ENCODE measurements at regions not wholly inside any gene's neighbourhood (a gene's known extent, or its start where the extent isn't known, plus 50 kb on each side); places are given as distances from the start of the nearest gene placed in this dataset.

DNA sequence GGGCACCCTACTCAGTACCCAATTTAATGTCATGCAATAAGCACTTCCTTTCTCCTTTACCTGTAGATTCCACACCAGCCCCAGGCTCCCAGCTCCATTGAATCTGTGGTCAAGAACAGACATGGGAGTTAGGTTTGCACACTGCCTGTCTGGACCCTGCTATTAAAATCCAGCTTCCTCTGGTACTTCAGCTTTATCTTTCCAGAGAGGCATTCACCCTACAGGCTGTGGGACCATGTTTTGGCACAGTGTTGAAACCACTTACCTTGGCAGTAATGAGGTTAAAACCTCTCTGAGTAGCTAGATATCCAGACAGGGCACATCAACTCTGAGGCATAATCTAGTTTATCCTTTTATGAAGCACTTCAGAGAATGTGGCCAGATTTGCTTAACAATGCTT lies 191.5 kb upstream of the PCSK5 start:
- intact Hi-C loops (cut with DNase I), result no loop called here
- Histone ChIP-seq H3K9me3 (no peaks in the 10 kb centered on the region), H3K36me3 (no peaks in the 10 kb centered on the region), H3K4me1 (no peaks in the 10 kb centered on the region), H3K4me3 (no peak overlapping the region), H3K27me3 (no peaks in the 10 kb centered on the region), H3K27ac (no peak overlapping the region)
- no peak for DNase-seq
- no peak for ATAC-seq
- TF ChIP-seq, protein P1, sequence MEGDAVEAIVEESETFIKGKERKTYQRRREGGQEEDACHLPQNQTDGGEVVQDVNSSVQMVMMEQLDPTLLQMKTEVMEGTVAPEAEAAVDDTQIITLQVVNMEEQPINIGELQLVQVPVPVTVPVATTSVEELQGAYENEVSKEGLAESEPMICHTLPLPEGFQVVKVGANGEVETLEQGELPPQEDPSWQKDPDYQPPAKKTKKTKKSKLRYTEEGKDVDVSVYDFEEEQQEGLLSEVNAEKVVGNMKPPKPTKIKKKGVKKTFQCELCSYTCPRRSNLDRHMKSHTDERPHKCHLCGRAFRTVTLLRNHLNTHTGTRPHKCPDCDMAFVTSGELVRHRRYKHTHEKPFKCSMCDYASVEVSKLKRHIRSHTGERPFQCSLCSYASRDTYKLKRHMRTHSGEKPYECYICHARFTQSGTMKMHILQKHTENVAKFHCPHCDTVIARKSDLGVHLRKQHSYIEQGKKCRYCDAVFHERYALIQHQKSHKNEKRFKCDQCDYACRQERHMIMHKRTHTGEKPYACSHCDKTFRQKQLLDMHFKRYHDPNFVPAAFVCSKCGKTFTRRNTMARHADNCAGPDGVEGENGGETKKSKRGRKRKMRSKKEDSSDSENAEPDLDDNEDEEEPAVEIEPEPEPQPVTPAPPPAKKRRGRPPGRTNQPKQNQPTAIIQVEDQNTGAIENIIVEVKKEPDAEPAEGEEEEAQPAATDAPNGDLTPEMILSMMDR (IDR thresholded peaks at IDR 0.05), result no peak
- TF ChIP-seq POLR2A (IDR thresholded peaks at IDR 0.05), result no peak

DNA sequence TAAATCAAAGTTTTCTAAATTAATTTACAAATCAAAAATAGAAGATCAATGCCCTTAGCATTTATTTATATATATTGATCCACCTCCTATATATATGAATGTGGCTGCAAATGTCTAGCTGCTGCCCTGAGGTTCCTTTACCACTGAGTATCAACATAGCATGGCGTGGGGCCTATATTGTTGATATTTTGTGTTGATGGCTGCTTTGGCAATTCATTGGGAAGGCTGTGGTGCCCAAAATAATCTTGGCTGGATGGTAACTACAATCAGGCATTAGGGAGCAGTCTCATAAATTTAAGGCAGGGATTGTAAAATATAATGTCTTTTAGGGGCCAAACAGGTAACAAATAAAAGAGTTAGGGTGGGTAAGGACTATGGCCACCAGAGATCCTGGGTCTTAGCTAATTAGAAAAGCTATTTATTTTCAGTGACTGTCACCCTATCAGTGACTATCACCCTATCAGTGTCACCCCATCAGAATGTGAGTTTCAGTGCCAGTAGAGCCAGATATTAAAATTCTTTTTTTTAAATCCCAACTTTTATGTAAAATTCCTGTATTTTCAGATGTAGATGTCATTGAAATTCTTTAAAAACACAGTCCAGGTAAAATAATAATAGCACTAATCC lies 190.7 kb upstream of the PCSK5 start:
- no peaks in the 10 kb centered on the region for H3K9me3 ChIP-seq
- H3K27ac ChIP-seq, result no peak overlapping the region
- H3K4me1 ChIP-seq, result no peaks in the 10 kb centered on the region
- H3K36me3 ChIP-seq, result no peaks in the 10 kb centered on the region
- intact Hi-C loops (cut with DNase I), result no loop called here
- H3K27me3 ChIP-seq, result no peaks in the 10 kb centered on the region
- 58% methylated on average over 1 of the region's 1 CpG for WGBS (ENCODE audit: insufficient coverage, low coverage, low lambda C conversion rate, missing lambda C conversion rate)
- H3K4me3 ChIP-seq, result no peak overlapping the region
- no peak for DNase-seq
- TF ChIP-seq POLR2A (IDR thresholded peaks at IDR 0.05), result no peak
- TF ChIP-seq, protein P1 (IDR thresholded peaks at IDR 0.05), result no peak
- ATAC-seq, result no peak

DNA sequence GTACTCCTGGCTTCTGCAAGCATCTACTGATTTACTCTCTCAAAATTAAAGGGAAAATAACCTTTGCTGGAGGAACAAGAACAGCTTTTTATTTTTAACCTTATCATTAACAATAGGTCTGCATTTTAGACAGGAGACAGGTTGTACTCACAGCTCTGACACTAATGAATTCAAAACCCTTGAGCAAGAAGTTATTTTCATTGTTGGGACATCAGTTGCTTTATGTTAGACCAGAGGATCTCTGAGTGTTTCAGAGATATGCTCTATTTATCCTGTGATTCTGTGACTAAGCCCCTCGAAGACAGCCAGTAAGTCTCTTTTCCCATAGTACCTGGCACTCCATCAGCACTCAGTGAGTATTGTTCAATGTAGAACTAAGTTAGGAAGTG lies 190.2 kb upstream of the PCSK5 start:
- Histone ChIP-seq H3K27ac (no peak overlapping the region), H3K9me3 (no peaks in the 10 kb centered on the region), H3K4me1 (no peaks in the 10 kb centered on the region), H3K36me3 (no peaks in the 10 kb centered on the region), H3K27me3 (no peaks in the 10 kb centered on the region), H3K4me3 (no peak overlapping the region)
- ATAC-seq (no peak), DNase-seq (no peak)
- intact Hi-C loops (cut with DNase I), result no loop called here
- TF ChIP-seq POLR2A (IDR thresholded peaks at IDR 0.05), result no peak
- TF ChIP-seq, protein P1 (IDR thresholded peaks at IDR 0.05), result no peak
- 56% methylated on average over 1 of the region's 1 CpG for WGBS (ENCODE audit: insufficient coverage, low coverage, low lambda C conversion rate, missing lambda C conversion rate)

DNA sequence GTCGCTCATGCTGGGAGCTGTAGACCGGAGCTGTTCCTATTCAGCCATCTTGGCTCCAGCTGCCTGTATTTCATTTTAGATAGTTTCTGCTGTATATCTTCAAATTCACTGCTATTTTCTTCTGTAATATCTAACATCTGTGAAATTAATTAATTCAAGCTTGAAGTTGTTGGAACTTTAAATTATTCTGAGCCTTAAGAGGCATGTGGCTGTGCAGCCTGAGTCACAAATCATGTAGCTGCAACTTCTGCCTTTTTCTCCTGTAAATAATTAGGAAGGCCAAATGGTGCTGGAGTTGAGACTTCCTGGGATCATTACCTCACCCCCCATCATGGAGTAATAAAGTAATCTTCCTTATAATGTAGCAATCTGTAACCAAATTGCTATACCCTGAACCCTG lies 183.3 kb upstream of the PCSK5 start:
- 90% methylated on average over 2 of the region's 2 CpGs for WGBS (ENCODE audit: insufficient coverage, low coverage, low lambda C conversion rate, missing lambda C conversion rate)
- Histone ChIP-seq H3K9me3 (no peaks in the 10 kb centered on the region), H3K36me3 (no peaks in the 10 kb centered on the region), H3K27ac (no peak overlapping the region), H3K27me3 (no peaks in the 10 kb centered on the region), H3K4me3 (no peak overlapping the region), H3K4me1 (no peaks in the 10 kb centered on the region)
- ATAC-seq (no peak), DNase-seq (no peak)
- no peak for TF ChIP-seq POLR2A (IDR thresholded peaks at IDR 0.05)
- TF ChIP-seq, protein P1 (IDR thresholded peaks at IDR 0.05), result no peak
- intact Hi-C loops (cut with DNase I), result no loop called here

DNA sequence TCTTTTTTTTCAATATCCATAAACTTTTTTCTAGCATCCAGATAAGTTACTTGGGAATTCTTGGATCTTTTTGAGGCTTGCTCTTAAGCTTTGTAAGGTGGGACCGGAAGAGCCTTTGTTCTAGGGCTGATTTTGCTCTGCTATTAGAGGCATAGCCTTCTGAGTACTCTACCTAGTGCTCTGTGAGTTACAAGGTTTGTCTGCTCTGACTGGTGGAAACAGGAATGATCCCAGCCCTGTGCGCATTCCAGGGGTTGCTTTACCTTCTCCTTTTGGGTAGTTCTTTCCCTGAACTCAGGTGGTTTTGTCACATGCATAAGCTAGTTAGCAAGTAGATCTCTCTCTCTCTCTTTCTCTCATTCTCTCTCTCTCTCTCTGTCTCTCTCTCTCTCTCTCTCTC lies 180.8 kb upstream of the PCSK5 start:
- Histone ChIP-seq H3K36me3 (no peaks in the 10 kb centered on the region), H3K4me3 (no peak overlapping the region), H3K27me3 (no peaks in the 10 kb centered on the region), H3K4me1 (no peaks in the 10 kb centered on the region), H3K9me3 (no peaks in the 10 kb centered on the region), H3K27ac (no peak overlapping the region)
- intact Hi-C loops (cut with DNase I), result no loop called here
- no peak for ATAC-seq
- DNase-seq, result no peak
- 74% methylated on average over 2 of the region's 2 CpGs for WGBS (ENCODE audit: insufficient coverage, low coverage, low lambda C conversion rate, missing lambda C conversion rate)
- TF ChIP-seq, protein P1 (IDR thresholded peaks at IDR 0.05), result no peak
- TF ChIP-seq POLR2A (IDR thresholded peaks at IDR 0.05), result no peak
